Ovary (tissue), 3 donors: ENCODE measurements at regions not wholly inside any gene's neighbourhood (a gene's known extent, or its start where the extent isn't known, plus 50 kb on each side); places are given as distances from the start of the nearest gene placed in this dataset.

ENCODE experiments used
- CTCF ChIP-seq, 3 donors: fragments of 450-650 bp in 2 of 3; fragments of 200-600 bp in 1 of 3; IDR thresholded peaks; one replicate each; pipeline versions ENCODE4 v1.5.1 to v1.8.0; 2016 to 2022; ENCODE audit warnings: antibody characterized with exemption in 3 of 3, mild to moderate bottlenecking in 1 of 3
- EP300 ChIP-seq: sonication (generic); formaldehyde crosslinking; IDR thresholded peaks from one replicate; pipeline ENCODE4 v1.6.1; 2017; ENCODE audit warnings: antibody characterized with exemption
- donor health status: DM: no; HTN: no; CAD: no.

- TF ChIP-seq CTCF (IDR thresholded peaks at IDR 0.05), result no peak
- TF ChIP-seq EP300, result no peak
These were observed 549.0 kb downstream of the MAT2B start for GRCh38 chr5:164054461-164054860.
